Smooth muscle cell (in vitro differentiated cells): ENCODE measurements at regions not wholly inside any gene's neighbourhood (a gene's known extent, or its start where the extent isn't known, plus 50 kb on each side); places are given as distances from the start of the nearest gene placed in this dataset.

ENCODE experiments used
- DNase-seq: peaks from one replicate; lab custom pipeline; 2025; ENCODE audit not compliant: unreplicated experiment; lab: John Stamatoyannopoulos, UW
- H2AFZ ChIP-seq: fragments of 200-600 bp; sonication (generic); 2 replicates; pipeline ENCODE4 v1.6.0; 2016; ENCODE audit warnings: antibody characterized with exemption, low read depth, mild to moderate bottlenecking
- H3F3A ChIP-seq: fragments of 200-600 bp; sonication (generic); 2 replicates; pipeline ENCODE4 v1.6.0; 2017; ENCODE audit warnings: antibody characterized with exemption, low read depth
- H3K27ac ChIP-seq: fragments of 200-600 bp; sonication (generic); 2 replicates; pipeline ENCODE4 v1.5.1; 2016; ENCODE audit warnings: low read depth, mild to moderate bottlenecking
- H3K27me3 ChIP-seq: fragments of 200-600 bp; sonication (generic); 2 replicates; pipeline ENCODE4 v1.6.1; 2016; ENCODE audit warnings: low read depth, mild to moderate bottlenecking
- H3K36me3 ChIP-seq: fragments of 200-600 bp; sonication (generic); 2 replicates; pipeline ENCODE4 v1.5.1; 2016; ENCODE audit warnings: low read depth
- H3K4me1 ChIP-seq: fragments of 200-600 bp; sonication (generic); 2 replicates; pipeline ENCODE4 v1.5.1; 2016; ENCODE audit warnings: low read depth
- H3K4me2 ChIP-seq: fragments of 200-600 bp; sonication (generic); 2 replicates; pipeline ENCODE4 v1.6.0; 2016; ENCODE audit warnings: mild to moderate bottlenecking
- H3K4me3 ChIP-seq: fragments of 200-600 bp; sonication (generic); 2 replicates; pipeline ENCODE4 v1.5.1; 2016; ENCODE audit warnings: mild to moderate bottlenecking
- H3K79me2 ChIP-seq: fragments of 200-600 bp; sonication (generic); 2 replicates; pipeline ENCODE4 v1.6.0; 2016; ENCODE audit warnings: low read depth, mild to moderate bottlenecking
- H3K9ac ChIP-seq: fragments of 200-600 bp; sonication (generic); 2 replicates; pipeline ENCODE4 v1.6.0; 2016; ENCODE audit warnings: low read depth
- H3K9me3 ChIP-seq: fragments of 200-600 bp; sonication (generic); replicated peaks from 2 replicates; pipeline ENCODE4 v1.5.1; 2016; ENCODE audit warnings: low read depth
- H4K20me1 ChIP-seq: fragments of 200-600 bp; sonication (generic); 2 replicates; pipeline ENCODE4 v1.6.0; 2016; ENCODE audit warnings: low read depth
- CTCF ChIP-seq: fragments of 200-600 bp; sonication (generic); IDR thresholded peaks from 2 replicates; pipeline ENCODE4 v1.5.1; 2017; ENCODE audit warnings: borderline replicate concordance, mild to moderate bottlenecking, antibody characterized with exemption; ENCODE audit not compliant: insufficient read depth, poor library complexity, severe bottlenecking
- WGBS: methylation state at CpG from one replicate; pipeline ENCODE4 v1.1.7; 2016; ENCODE audit warnings: low lambda C conversion rate; 5-methylcytosine and 5-hydroxymethylcytosine counted together

- Histone ChIP-seq H3K4me2 (no peak overlapping the region), H3K4me1 (no peaks in the 10 kb centered on the region), H3K4me3 (no peak overlapping the region), H3K79me2 (no peaks in the 10 kb centered on the region), H2AFZ (no peak overlapping the region), H3K27me3 (no peaks in the 10 kb centered on the region), H4K20me1 (no peaks in the 10 kb centered on the region), H3K9ac (no peak overlapping the region), H3K9me3 (no peaks in the 10 kb centered on the region), H3K36me3 (no peaks in the 10 kb centered on the region), H3F3A (no peaks in the 10 kb centered on the region), H3K27ac (no peak overlapping the region)
- no peak for TF ChIP-seq CTCF
- DNase-seq, result no peak
These were observed 300.4 kb downstream of the IRX2 start for GRCh38 chr5:2451100-2451499.

DNA sequence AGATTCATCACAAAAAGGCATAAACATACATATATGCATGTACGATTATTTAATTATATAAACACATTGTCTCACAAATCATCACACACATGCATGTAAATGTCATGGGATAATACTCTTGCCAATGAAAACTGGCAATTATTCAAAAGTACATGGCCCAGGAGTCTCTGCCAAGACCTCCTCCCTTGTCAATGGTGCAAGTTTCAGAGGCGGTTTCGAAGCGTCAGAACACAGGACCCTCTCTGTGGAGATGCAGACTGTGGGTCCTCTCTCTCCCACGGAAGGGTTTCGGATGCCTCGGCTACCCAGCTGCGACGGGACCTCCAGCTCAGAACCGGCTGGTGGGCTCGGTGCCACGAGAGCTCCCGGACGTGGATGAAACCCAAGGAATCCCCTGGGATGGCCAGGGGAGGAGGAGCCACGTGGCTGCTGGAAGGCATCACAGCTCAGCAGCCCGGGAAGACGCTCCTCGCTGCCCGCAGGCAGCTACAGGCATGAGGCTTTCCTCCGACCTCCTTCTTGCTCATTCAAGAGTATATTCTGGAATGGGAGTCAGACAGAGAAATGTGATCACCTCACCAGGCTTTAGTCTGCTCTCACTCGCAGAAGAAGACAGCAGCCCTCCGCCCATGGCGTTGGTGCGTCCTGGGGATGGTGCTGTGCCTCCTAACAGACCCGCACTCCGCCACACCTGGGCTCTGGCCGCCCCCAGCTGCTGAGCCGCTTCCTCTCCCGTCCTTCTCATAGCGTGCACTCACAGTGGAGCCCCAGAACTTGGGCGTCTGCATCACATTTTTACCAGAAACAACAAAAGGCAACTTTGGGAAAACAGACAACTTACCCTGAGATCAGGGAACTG, 308.8 kb downstream of the IRX2 start:
- Histone ChIP-seq H3K27ac (no peak overlapping the region), H4K20me1 (no peaks in the 10 kb centered on the region), H3F3A (no peaks in the 10 kb centered on the region), H2AFZ (no peak overlapping the region), H3K9ac (no peak overlapping the region), H3K36me3 (no peaks in the 10 kb centered on the region), H3K27me3 (no peaks in the 10 kb centered on the region), H3K4me2 (no peak overlapping the region), H3K79me2 (no peaks in the 10 kb centered on the region), H3K4me3 (no peak overlapping the region), H3K9me3 (no peaks in the 10 kb centered on the region), H3K4me1 (no peaks in the 10 kb centered on the region)
- no peak for TF ChIP-seq CTCF
- 88% methylated on average over 31 of the region's 31 CpGs for WGBS
- DNase-seq, result no peak

DNA sequence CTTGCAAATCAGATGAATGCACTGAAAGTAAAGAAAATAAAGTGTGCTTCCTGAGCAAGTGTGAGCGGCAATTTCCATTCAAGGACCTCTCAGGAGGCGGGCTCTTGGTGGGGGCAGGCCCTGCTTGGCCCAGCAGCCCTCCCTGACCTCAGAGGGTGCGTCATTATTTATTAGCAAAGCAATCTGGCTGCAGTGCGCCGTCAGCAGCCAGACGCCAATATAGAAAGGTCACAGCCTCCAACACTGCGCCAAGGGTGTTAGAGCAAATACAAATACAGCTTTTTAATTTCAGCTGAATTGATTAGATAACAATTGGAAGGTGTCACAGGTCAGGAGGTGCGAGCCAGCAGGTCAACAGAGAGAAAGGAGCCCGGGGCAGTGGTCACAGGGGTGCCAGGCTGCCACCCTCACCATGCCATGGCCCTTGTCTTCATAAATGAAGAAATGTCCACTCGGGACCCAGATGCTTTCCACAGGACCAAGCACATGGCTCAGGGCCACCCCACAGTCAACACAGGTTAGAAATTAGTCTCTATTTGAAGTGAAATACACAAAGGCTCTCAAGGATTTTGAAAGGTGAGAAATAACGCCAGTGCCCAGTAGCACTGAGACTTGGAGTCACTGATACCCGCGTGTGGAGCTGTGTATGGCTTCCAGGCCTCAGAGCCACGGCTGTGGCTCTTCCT, 309.8 kb downstream of the IRX2 start:
- H2AFZ ChIP-seq, result no peak overlapping the region
- H3K4me2 ChIP-seq, result no peak overlapping the region
- no peak for DNase-seq
- no peaks in the 10 kb centered on the region for H3K4me1 ChIP-seq
- no peak for TF ChIP-seq CTCF
- H4K20me1 ChIP-seq, result no peaks in the 10 kb centered on the region
- no peak overlapping the region for H3K27ac ChIP-seq
- no peak overlapping the region for H3K9ac ChIP-seq
- H3K9me3 ChIP-seq, result no peaks in the 10 kb centered on the region
- no peaks in the 10 kb centered on the region for H3K36me3 ChIP-seq
- no peaks in the 10 kb centered on the region for H3F3A ChIP-seq
- WGBS, result 85% methylated on average over 14 of the region's 14 CpGs
- H3K79me2 ChIP-seq, result no peaks in the 10 kb centered on the region
- H3K27me3 ChIP-seq, result no peaks in the 10 kb centered on the region
- H3K4me3 ChIP-seq, result no peak overlapping the region
